HT1080 (cell line): ENCODE measurements at regions not wholly inside any gene's neighbourhood (a gene's known extent, or its start where the extent isn't known, plus 50 kb on each side); places are given as distances from the start of the nearest gene placed in this dataset.
"Not testable (repeated sequence)": the region's sequence is repeated elsewhere in the genome, so short reads cannot be mapped to it uniquely, and the experiment has no call there.

ENCODE experiments used
- DNase-seq: peaks from one replicate; pipeline ENCODE4 v3.0.0-alpha.2; 2015; ENCODE audit warnings: low read depth

DNA sequence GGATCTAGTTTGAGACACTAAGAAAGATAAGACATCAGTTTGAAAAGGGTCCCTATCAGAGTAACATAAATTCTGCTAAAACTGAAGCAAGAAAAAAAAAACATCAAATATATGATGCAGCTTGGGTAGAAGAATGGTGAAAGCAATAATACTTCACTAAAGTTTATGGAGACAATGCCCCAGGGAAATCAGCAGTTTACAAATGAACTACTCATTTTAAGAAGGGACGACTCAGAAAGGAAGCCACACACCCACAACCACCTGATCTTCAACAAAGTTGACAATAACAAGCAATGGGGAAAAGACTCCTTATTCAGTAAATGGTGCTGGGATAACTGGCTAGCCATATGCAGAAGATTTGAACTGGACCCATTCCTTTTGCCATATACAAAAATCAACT lies 143.5 kb downstream of the TPBG start:
- no peak for DNase-seq

DNA sequence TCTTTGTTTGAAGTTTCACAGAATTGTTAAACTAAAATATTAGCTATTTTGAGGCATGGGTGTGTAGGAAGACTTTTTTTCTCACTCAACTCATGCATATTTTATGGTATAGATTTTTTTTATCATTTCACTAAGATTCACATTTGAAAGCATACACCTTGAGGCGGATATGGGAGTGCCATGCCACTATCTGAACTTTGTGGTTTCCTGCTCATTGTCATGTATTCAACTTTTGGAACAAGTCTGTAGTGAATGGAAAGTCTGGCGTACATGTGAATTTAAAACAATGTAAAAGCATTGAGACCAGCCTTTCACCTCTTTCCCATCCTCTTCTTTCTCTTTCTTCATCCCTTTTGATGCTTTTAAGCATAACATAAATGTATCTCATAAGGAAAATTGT lies 147.9 kb downstream of the TPBG start:
- DNase-seq: no peak

DNA sequence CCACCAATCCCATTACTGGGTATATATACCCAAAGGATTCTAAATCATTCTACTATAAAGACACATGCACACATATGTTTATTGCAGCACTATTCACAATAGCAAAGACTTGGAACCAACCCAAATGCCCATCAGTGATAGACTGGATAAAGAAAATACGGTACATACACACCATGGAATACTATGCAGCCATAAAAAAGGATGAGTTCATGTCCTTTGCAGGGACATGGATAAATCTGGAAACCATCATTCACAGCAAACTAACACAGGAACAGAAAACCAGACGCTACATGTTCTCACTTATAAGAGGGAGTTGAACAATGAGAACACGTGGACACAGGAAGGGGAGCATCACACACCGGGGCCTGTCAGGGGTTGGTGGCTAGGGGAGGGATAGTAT lies 154.3 kb downstream of the TPBG start:
- not testable (repeated sequence) for DNase-seq

DNA sequence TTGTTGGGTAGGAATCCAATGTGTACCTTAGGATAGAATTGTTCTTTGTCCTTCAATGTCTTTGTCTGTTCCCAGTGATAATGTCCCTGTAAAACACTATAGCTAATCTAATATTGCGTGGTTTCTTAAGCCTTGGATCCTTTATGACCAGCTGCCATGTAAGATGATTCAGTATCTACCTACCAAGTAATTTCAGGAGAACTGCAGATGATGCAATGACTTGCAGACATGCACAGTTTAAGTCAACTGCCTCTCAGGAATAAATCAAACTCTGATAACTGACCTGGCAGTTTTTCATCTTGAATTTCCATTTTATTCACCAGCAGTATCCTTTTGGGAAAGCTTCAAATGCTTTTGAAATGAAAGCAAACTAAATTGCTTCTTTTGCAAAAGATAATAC lies 157.8 kb downstream of the TPBG start:
- no peak for DNase-seq

DNA sequence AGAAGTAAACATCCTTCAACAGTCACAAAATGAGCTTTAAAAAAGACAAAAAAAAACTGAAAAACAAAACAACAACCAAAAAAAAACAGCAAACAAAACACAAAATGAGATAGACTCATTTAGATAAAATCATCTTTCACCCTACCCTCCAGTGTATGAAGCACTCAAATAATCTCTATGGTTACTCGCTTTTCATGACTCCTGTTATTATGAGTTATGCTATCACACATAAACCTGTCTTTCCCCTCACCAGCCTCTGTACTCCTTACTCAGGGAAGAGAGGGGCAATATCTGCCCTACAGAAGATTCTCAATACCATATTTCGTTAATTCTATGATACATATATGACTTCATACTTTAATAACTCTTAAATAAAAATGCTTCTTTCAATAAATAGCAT lies 158.2 kb downstream of the TPBG start:
- no peak for DNase-seq

DNA sequence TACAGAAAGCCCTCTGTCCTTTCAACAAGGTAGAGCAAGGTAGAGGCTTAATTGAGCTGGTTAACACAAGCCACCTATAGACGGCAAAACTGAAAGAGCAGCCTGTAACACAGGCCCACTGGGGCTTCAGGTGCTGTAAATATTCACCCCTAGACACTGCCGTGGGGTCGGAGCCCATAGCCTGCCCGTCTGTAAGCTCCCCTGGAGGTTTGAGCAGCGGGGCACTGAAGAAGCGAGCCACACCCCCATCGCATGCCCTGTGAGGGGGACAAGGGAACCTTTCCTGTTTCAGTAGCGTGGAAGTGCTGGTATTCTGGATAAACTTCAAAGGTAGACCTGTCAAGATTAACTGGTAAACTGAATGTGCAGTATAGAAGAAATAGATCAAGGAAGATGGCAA lies 160.4 kb downstream of the TPBG start:
- DNase-seq: no peak

DNA sequence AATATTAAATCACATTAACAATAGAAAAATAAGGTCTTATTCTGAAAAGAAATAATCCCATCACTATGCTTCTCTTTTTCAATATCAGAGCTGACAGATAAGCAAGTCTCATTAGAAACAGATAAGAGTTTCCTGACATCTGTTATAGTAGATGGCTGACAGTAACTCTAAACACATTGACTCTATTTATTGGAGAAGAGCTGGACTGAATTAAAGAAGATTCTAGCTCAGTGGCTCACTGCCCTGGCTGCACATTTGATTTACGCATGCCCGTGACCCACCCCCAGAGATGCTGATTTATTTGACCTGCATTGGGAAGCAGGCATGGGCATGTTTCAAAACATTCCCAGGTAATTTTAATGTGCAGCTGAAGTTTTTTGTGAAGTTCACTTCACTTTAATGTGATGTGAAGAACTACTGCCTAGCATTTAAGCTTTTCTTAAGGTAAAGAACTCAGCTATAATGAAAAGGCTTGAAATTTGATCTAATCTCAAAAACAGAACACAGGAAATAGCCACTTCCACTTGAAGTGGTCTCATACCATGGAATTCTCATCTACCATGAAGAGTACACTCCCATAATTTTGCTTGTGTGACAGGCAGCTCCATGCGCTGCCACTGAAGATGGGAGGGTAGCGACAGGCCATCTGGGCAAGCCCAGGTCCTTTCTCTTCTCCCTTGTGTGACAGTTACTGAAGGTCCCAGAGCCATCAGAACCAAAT lies 162.3 kb downstream of the TPBG start:
- DNase-seq: no peak

DNA sequence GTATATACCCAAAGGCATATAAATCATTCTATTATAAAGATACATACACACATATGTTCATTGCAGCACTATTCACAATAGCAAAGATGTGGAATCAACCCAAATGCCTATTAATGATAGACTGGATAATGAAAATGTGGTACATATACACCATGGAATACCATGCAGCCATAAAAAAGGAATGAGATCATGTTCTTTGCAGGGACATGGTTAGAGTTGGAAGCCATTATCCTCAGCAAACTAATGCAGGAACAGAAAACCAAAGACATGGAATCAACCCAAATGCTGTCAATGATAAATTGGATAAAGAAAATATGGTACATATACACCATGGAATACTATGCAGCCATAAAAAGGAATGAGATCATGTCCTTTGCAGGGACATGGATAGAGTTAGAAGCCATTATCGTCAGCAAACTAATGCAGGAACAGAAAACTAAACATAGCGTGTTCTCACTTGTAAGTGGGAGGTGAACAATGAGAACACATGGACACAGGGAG lies 166.4 kb downstream of the TPBG start:
- DNase-seq: not testable (repeated sequence)

DNA sequence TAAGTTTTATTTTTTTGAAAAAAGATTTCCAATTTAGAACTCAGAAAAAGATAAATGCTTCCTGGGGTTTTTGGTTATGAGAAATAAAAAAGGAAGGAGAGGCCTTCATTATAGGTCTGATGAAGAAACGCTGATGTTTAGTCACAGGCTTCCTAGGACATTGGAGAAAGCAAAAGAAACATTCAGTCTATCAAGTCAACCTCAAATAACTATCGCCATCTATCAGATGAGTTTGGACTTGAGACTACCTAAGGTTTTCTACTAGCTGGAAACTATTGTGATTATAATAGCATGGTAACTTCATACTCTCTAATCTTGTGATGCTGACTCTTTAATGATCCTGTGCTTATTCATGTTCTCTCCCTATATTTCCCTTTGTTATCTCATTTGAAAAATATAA lies 171.3 kb downstream of the TPBG start:
- DNase-seq: no peak

DNA sequence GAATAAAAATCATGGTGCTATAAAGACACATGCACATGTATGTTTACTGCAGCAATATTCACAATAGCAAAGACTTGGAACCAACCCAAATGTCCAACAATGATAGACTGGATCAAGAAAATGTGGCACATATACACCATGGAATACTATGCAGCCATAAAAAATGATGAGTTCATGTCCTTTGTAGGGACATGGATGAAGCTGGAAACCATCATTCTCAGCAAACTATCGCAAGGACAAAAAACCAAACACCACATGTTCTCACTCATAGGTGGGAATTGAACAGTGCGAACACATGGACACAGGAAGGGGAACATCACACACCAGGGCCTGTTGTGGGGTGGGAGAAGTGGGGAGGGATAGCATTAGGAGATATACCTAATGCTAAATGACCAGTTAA lies 185.9 kb downstream of the TPBG start:
- not testable (repeated sequence) for DNase-seq

DNA sequence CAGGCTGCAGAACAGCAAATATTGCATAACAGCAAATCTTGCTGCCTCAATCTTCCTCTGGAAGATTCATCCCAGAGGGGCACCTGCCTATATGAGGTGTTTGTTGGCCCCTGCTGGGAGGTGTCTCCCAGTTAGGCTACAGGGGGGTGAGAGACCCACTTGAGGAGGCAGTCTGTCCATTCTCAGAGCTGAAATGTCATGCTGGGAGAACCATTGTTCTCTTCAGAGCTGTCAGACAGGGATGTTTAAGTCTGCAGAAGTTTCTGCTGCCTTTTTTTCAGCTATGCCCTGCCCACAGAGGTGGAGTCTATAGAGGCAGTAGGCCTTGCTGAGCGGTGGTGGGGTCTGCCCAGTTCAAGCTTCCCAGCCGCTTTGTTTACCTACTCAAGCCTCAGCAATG lies 187.7 kb downstream of the TPBG start:
- not testable (repeated sequence) for DNase-seq

DNA sequence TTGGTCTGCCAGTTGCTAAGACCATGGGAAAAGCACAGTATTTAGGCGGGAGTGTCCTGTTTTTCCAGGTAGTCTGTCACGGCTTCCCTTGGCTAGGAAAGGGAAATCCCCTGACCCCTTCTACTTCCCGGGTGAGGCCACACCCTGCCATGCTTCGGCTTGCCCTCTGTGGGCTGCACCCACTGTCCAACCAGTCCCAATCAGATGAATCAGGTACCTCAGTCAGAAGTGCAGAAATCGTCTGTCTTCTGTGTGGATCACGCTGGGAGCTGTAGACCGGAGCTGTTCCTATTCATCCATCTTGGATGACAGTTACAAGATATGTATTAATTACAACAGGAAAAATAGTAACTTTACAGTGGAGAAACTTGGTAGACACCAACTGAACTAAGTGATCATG lies 188.2 kb downstream of the TPBG start:
- no peak for DNase-seq

DNA sequence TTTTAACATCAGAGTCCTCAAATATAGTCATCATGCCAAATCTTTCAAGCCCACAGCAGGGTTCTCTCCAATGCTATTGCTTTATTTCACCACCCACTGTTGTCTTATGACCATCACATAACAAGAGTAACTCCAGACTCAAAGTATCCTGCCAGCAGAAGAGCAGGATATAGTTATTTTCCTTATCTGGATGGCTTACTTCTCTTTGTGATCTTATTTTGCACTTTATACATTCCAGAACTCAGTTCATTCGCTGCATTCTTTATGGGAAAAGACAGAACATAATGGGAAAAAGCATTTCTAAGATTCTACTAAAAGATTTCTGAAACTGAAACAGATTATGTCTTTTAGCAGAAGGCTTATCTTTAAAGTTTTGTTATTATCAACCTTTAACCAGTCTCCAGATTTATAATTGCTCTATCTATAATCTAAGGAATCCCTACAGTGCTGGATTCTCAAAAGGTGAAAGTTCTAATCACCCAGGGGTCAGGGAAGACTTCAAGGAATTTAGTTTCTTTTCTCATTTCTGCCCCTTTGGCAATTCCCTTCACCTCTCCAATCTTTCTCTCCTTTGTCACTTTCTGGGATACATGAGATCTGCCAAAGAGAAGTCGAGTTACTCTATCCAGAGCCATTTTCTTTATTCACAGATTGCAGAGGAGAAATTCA lies 190.4 kb downstream of the TPBG start:
- no peak for DNase-seq

DNA sequence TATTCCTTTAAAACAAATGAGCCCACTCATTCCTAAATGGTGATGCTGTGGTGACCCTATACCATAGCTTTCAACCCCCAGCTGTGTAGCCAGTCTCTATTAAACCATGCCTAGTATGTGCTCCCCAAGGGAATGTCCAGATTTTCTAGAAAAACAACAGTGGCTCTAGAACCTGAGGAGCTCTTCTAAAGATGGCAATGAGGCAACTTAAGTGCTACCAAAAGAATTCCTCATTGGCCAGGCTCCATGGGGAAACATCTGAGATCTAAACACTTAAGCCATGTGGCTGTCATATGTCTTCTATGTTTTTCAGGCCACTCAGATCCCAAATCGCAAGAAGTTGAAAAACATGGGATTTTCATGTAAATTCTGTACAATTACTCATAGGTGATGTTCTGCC lies 191.0 kb downstream of the TPBG start:
- no peak for DNase-seq

DNA sequence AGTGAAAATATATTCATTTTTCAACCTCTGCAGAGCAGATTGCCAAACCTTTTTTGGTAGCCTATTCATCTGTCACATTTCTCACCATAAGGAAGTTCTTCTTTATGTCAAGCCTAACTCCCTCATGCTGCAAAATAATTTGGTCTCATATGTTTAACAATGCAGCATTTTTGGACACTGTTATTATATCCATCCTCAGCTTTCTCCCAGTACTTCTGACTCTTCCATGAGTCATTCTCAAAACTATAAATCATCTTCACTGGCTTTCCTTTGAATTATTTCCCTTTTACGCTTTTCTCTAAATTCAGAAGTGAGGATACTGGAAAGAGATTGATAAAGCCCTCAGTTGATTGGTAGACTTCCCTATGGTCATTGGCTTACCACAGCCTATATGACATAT lies 192.2 kb downstream of the TPBG start:
- DNase-seq: peak; percentile 55

DNA sequence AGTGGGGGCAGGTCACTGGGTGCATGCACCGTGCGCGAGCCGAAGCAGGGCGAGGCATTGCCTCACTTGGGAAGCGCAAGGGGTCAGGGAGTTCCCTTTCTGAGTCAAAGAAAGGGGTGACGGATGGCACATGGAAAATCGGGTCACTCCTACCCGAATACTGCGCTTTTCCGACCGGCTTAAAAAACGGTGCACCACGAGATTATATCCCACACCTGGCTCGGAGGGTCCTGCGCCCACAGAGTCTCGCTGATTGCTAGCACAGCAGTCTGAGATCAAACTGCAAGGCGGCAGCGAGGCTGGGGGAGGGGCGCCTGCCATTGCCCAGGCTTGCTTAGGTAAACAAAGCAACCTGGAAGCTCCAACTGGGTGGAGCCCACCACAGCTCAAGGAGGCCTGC lies 194.9 kb downstream of the TPBG start:
- DNase-seq: not testable (repeated sequence)

DNA sequence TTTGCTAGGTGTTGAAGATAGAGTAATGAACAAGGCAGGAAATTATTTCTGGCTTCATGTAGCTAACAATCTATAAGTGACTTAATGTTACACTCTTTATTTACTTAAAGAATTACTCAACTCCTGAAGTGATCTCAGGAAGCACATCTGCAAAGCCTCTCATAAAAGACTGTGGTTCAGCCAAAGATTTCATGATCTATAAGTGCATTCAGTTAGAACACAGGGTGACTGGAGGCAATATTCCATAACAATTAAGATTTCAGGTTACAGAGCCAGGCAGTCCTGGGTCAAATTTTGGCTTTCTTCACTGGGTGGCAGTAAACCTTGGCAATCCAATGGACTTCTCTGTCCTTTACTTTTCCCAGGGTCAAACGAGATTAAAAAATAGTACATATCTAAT lies 204.0 kb downstream of the TPBG start:
- DNase-seq: no peak

DNA sequence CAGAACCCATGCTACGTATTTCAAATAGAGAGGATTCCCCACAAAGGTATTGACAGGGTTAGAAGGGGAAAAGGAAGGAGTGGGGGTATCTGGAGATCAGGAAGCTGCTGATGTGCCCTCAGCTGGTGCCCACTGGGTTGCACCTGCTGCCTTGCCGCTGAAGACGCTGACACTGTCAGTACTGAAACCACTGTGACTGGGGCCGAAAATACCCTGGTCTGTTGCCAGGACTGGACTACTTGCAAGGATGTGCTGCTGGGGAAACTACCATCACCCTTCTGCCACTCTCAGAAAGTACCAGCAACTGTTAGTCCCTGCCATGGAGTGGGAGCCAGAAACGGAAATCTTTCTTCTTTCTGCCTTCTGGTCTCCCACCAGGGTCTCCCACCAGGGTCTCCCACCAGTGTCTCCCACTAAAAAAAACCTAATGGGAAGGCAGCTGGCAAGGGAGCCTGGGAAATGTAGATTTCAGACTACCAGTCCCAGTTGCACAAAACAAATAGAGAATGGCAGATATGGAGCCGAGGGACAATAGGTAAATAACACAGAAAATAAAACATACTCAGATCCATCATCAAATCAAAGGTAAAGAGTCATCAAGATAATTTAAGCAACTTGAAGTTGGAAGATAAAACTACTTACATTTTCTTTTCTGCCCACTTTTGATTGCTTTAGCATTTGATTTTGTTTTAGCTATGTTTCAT lies 204.8 kb downstream of the TPBG start:
- DNase-seq: no peak

DNA sequence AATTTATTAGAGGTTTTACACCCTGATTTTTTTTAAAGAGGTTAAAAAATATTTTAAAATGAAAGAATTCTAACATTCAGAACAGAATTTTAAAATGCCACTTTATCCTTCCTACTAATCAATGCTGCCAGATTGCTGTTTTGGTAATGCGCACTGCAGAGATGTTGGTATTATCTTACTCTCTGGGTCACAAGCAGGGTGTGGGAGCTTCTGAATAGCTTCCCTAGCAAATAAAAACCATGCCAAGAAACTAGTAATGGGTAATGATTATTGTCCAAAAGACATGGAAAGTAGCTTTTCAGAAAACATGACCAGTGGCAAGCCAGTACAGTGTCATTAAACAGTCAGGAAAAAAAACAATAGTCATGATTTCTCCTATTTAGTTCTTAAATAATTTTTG lies 205.4 kb downstream of the TPBG start:
- no peak for DNase-seq

DNA sequence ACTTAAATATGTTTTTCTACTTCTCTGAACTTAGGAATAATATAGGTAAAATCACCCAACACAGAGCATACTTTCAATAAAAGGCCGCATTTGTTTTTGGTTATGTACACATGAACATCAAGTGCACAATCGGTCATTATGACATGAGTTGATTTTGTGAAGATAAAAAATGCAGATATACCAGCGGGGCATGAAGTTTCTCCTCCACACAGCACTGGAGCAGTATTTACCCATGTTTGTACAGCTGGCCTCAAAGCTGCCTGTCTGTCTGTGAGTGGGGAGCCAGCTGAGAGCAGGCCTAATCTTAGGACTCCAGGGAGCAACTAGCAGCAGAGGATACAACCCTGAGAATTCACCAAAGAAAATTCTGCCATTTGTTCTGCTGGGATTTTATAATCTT lies 206.5 kb downstream of the TPBG start:
- DNase-seq: no peak

DNA sequence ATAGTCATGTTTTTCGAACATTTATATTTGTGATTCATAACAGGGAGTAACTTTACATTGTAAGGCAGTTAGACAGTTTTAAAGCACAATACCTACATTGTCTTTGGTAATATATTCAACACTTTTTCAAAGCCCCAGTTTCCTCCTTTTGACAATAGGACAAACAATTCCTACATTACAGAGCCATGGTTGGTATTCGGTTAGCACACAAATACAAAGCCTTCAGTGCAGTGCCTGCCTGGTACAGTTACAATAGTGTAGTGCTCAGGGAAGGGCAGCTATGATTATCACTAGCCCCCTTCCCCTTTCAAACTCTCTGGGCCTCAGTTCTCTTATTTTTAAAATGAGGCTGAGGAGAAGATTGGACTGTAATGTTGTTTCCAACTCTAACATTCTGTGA lies 207.8 kb downstream of the TPBG start:
- no peak for DNase-seq

DNA sequence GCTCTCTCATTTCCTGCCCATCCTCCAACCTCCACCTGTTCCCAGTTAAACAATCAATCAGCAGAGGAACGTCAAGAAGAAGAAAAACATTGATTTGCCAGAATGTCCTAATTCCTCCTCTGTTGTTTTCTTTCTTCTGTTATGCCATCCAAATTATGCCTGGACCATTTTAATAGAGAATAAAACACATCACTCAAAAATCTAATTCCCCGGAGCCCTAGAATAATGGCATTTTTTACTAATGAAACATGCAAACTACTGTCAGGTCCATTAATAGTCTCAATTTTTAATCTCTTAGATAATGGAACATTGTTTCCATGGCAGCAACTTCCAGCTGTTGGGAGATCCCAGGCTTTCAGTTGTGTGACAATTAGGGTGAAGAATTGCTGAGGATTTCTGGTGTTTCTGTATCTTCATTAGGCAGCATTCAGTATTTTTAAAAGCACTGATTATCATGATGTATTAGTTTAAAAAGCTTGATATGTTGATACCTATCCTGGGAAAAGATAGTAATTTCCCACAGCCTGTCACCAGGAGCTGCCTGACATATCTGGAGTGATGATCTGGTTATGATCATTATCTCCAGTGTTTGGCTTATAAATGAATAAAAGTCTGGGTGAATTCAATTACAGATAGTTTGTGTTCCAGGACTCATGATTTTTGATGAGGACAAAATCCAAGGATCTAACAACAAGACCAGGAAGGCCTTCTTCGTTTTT lies 209.8 kb downstream of the TPBG start:
- DNase-seq: no peak
